Subcutaneous abdominal adipose tissue (tissue), 5 donors: ENCODE measurements at regions not wholly inside any gene's neighbourhood (a gene's known extent, or its start where the extent isn't known, plus 50 kb on each side); places are given as distances from the start of the nearest gene placed in this dataset.

Experiments used
- H3K27ac ChIP-seq: one replicate; pipeline ENCODE4 v1.7.0; 2013; ENCODE audit warnings: low read depth, mild to moderate bottlenecking, inconsistent platforms, low read length, moderate library complexity
- H3K27me3 ChIP-seq, 5 donors: one replicate each; pipeline ENCODE4 v1.7.0; 2013; ENCODE audit warnings: low read length in 5 of 5, inconsistent platforms in 1 of 5; ENCODE audit not compliant: control insufficient read depth in 5 of 5, insufficient read depth in 4 of 5
- H3K36me3 ChIP-seq, 5 donors: one replicate each; pipeline ENCODE4 v1.7.0; 2013; ENCODE audit warnings: low read length in 5 of 5; ENCODE audit not compliant: control insufficient read depth in 5 of 5, insufficient read depth in 5 of 5
- H3K4me1 ChIP-seq, 5 donors: one replicate each; pipeline ENCODE4 v1.7.0; 2013; ENCODE audit warnings: low read length in 5 of 5, mild to moderate bottlenecking in 3 of 5, moderate library complexity in 1 of 5; ENCODE audit not compliant: control insufficient read depth in 5 of 5, insufficient read depth in 5 of 5
- H3K4me3 ChIP-seq, 5 donors: one replicate each; pipeline ENCODE4 v1.7.0; 2013; ENCODE audit warnings: low read length in 5 of 5, low read depth in 1 of 5
- H3K9ac ChIP-seq, 5 donors: one replicate each; pipeline ENCODE4 v1.7.0; 2013; ENCODE audit warnings: low read length in 5 of 5, mild to moderate bottlenecking in 4 of 5, moderate library complexity in 3 of 5
- H3K9me3 ChIP-seq, 5 donors: one replicate each; pipeline ENCODE4 v1.7.0; 2013; ENCODE audit warnings: low read length in 5 of 5; ENCODE audit not compliant: control insufficient read depth in 5 of 5
- donor health status: healthy.
- donor health status: healthy.
- donor health status: healthy.
- donor health status: healthy.
- donor health status: healthy.

- Histone ChIP-seq H3K9ac (no peak overlapping the region), H3K36me3 (no peaks in the 10 kb centered on the region), H3K9me3 (no peaks in the 10 kb centered on the region), H3K4me3 (no peak overlapping the region), H3K4me1 (peaks cover 0 to 4% (median 0%) of the 10 kb centered on the region in 5 donors), H3K27ac (no peak overlapping the region), H3K27me3 (peaks cover 0 to 19% (median 9%) of the 10 kb centered on the region in 5 donors)
These were observed 132.3 kb upstream of the PJA1 start for GRCh38 chrX:69297506-69297905.

GRCh38 chrX:69293776-69294601 lies 128.7 kb upstream of the PJA1 start:
- H3K36me3 ChIP-seq: no peaks in the 10 kb centered on the region
- peaks cover 0 to 11% (median 0%) of the 10 kb centered on the region in 5 donors for H3K4me1 ChIP-seq
- H3K27ac ChIP-seq: no peak overlapping the region
- peaks cover 0 to 17% (median 10%) of the 10 kb centered on the region in 5 donors for H3K27me3 ChIP-seq
- H3K9me3 ChIP-seq: no peaks in the 10 kb centered on the region
- H3K9ac ChIP-seq: no peak overlapping the region
- no peak overlapping the region for H3K4me3 ChIP-seq

- Histone ChIP-seq H3K9me3 (no peaks in the 10 kb centered on the region), H3K27ac (no peak overlapping the region), H3K9ac (no peak overlapping the region), H3K4me1 (peaks cover 0 to 14% (median 6%) of the 10 kb centered on the region in 5 donors), H3K4me3 (no peak overlapping the region), H3K36me3 (no peaks in the 10 kb centered on the region), H3K27me3 (peaks cover 0 to 32% (median 15%) of the 10 kb centered on the region in 5 donors)
These were observed 125.9 kb upstream of the PJA1 start for GRCh38 chrX:69291116-69291515.

- Histone ChIP-seq H3K27me3 (peaks cover 0 to 32% (median 15%) of the 10 kb centered on the region in 5 donors), H3K36me3 (no peaks in the 10 kb centered on the region), H3K9me3 (no peaks in the 10 kb centered on the region), H3K4me1 (peaks cover 0 to 18% (median 14%) of the 10 kb centered on the region in 5 donors), H3K27ac (no peak overlapping the region), H3K9ac (no peak overlapping the region), H3K4me3 (no peak overlapping the region)
These were observed 125.0 kb upstream of the PJA1 start for GRCh38 chrX:69290292-69290691.

- Histone ChIP-seq H3K4me3 (no peak overlapping the region), H3K9ac (no peak overlapping the region), H3K27me3 (peaks cover 0 to 34% (median 20%) of the 10 kb centered on the region in 5 donors), H3K36me3 (no peaks in the 10 kb centered on the region), H3K27ac (no peak overlapping the region), H3K9me3 (no peaks in the 10 kb centered on the region), H3K4me1 (peaks cover 0 to 22% (median 17%) of the 10 kb centered on the region in 5 donors)
These were observed 124.5 kb upstream of the PJA1 start for GRCh38 chrX:69289793-69290123.

GRCh38 chrX:69289046-69289792 lies 124.0 kb upstream of the PJA1 start:
- H3K9ac ChIP-seq: no peak overlapping the region
- H3K9me3 ChIP-seq: no peaks in the 10 kb centered on the region
- peaks cover 0 to 22% (median 17%) of the 10 kb centered on the region in 5 donors for H3K4me1 ChIP-seq
- no peak overlapping the region for H3K27ac ChIP-seq
- H3K4me3 ChIP-seq: no peak overlapping the region
- H3K36me3 ChIP-seq: no peaks in the 10 kb centered on the region
- peaks cover 3 to 39% (median 23%) of the 10 kb centered on the region in 5 donors for H3K27me3 ChIP-seq

GRCh38 chrX:69287095-69287494 lies 121.8 kb upstream of the PJA1 start:
- Histone ChIP-seq H3K4me3 (no peak overlapping the region), H3K9me3 (no peaks in the 10 kb centered on the region)

GRCh38 chrX:69286565-69286906 lies 121.3 kb upstream of the PJA1 start:
- Histone ChIP-seq H3K27me3 (peaks cover 4 to 45% (median 23%) of the 10 kb centered on the region in 5 donors), H3K4me1 (peaks cover 0 to 22% (median 17%) of the 10 kb centered on the region in 5 donors), H3K4me3 (peak overlapping the region in 3 of 5 donors; percentile 39 to 58 (median 53)), H3K36me3 (no peaks in the 10 kb centered on the region), H3K27ac (no peak overlapping the region), H3K9ac (no peak overlapping the region), H3K9me3 (no peaks in the 10 kb centered on the region)

More at GRCh38 chrX:69287095-69287494, 121.8 kb upstream of the PJA1 start:
- H3K9ac ChIP-seq: no peak overlapping the region
- H3K4me1 ChIP-seq: peaks cover 0 to 22% (median 17%) of the 10 kb centered on the region in 5 donors
- H3K27ac ChIP-seq: no peak overlapping the region
- peaks cover 4 to 43% (median 24%) of the 10 kb centered on the region in 5 donors for H3K27me3 ChIP-seq
- no peaks in the 10 kb centered on the region for H3K36me3 ChIP-seq

- peak overlapping the region in 3 of 5 donors; percentile 17 to 51 (median 47) for H3K9ac ChIP-seq
- H3K27me3 ChIP-seq: peaks cover 4 to 46% (median 25%) of the 10 kb centered on the region in 5 donors
- H3K4me1 ChIP-seq: peaks cover 1 to 19% (median 15%) of the 10 kb centered on the region in 5 donors
- H3K27ac ChIP-seq: peak overlapping the region; percentile 11
- peak overlapping the region; percentile 43 to 58 (median 53) for H3K4me3 ChIP-seq
- H3K9me3 ChIP-seq: no peaks in the 10 kb centered on the region
- H3K36me3 ChIP-seq: no peaks in the 10 kb centered on the region
These were observed 120.8 kb upstream of the PJA1 start for GRCh38 chrX:69285881-69286564.
